WTC11 (cell line): ENCODE measurements at regions not wholly inside any gene's neighbourhood (a gene's known extent, or its start where the extent isn't known, plus 50 kb on each side); places are given as distances from the start of the nearest gene placed in this dataset.
A peak's percentile ranks its signal among the peaks of the same experiment; 100 is the strongest.

ENCODE experiments used
- ATAC-seq: fragments of 200-7000 bp; cut with Tn5 transposase; 2 replicates; pipeline ENCODE4 v1.10.0; 2021; ENCODE audit warnings: mild to moderate bottlenecking, moderate library complexity
- CTCF ChIA-PET: fragments of 300-600 bp; sonication (Branson Sonifier 250); formaldehyde crosslinking; loops from one replicate; lab custom pipeline; 2021; ENCODE audit warnings: antibody characterized with exemption; lab: Charles Lee
- POLR2A ChIA-PET: fragments of 350-600 bp; sonication (Branson Sonifier 250); formaldehyde crosslinking; loops from one replicate; lab custom pipeline; 2021; ENCODE audit warnings: antibody characterized with exemption; lab: Charles Lee
- DNase-seq: peaks from one replicate; pipeline ENCODE4 v3.0.0; 2021; ENCODE audit warnings: low spot score
- H3K27ac Mint-ChIP-seq: 2 replicates; pipeline ENCODE4 v1.8.0; 2021; ENCODE audit warnings: mixed read lengths
- H3K27me3 Mint-ChIP-seq: 2 replicates; pipeline ENCODE4 v1.8.0; 2021; ENCODE audit warnings: low read depth, mild to moderate bottlenecking, moderate library complexity, mixed read lengths
- H3K36me3 Mint-ChIP-seq: 2 replicates; pipeline ENCODE4 v1.8.0; 2021; ENCODE audit warnings: mixed read lengths
- H3K4me1 Mint-ChIP-seq: 2 replicates; pipeline ENCODE4 v1.8.0; 2022; ENCODE audit warnings: mixed read lengths
- H3K4me3 Mint-ChIP-seq: 2 replicates; pipeline ENCODE4 v1.8.0; 2021; ENCODE audit warnings: mild to moderate bottlenecking, moderate library complexity, mixed read lengths
- H3K9me3 Mint-ChIP-seq: 2 replicates; pipeline ENCODE4 v1.8.0; 2021; ENCODE audit warnings: mixed read lengths
- AFF4 ChIP-seq: sonication (generic); formaldehyde crosslinking; IDR thresholded peaks from 2 replicates; pipeline ENCODE4 v1.8.1; 2023; ENCODE audit warnings: mild to moderate bottlenecking, missing genetic modification reagents, borderline replicate concordance
- E2F4 ChIP-seq: sonication (generic); formaldehyde crosslinking; IDR thresholded peaks from 2 replicates; pipeline ENCODE4 v1.8.1; 2022; ENCODE audit warnings: low read depth, mild to moderate bottlenecking, moderate library complexity, missing genetic modification reagents, borderline replicate concordance
- E2F5 ChIP-seq: sonication (generic); formaldehyde crosslinking; IDR thresholded peaks from 2 replicates; pipeline ENCODE4 v1.8.1; 2022; ENCODE audit warnings: mild to moderate bottlenecking, moderate library complexity, missing genetic modification reagents
- ELF4 ChIP-seq: sonication (generic); formaldehyde crosslinking; IDR thresholded peaks from 2 replicates; pipeline ENCODE4 v1.8.1; 2022; ENCODE audit warnings: low read depth, mild to moderate bottlenecking, moderate library complexity, missing genetic modification reagents
- FOXP4 ChIP-seq: sonication (generic); formaldehyde crosslinking; IDR thresholded peaks from 2 replicates; pipeline ENCODE4 v1.8.0; 2022; ENCODE audit warnings: mild to moderate bottlenecking, missing genetic modification reagents
- MYBL2 ChIP-seq: sonication (generic); formaldehyde crosslinking; IDR thresholded peaks from 2 replicates; pipeline ENCODE4 v1.8.1; 2023; ENCODE audit warnings: mild to moderate bottlenecking, moderate library complexity, missing genetic modification reagents
- NR1H2 ChIP-seq: sonication (generic); formaldehyde crosslinking; IDR thresholded peaks from 2 replicates; pipeline ENCODE4 v1.9.0; 2021; ENCODE audit warnings: mild to moderate bottlenecking, moderate library complexity, missing genetic modification reagents
- NR3C1 ChIP-seq: sonication (generic); formaldehyde crosslinking; conservative IDR thresholded peaks from 2 replicates; pipeline ENCODE4 v1.8.1; 2023; ENCODE audit warnings: low read depth, mild to moderate bottlenecking, missing genetic modification reagents
- PREB ChIP-seq: sonication (generic); formaldehyde crosslinking; IDR thresholded peaks from 2 replicates; pipeline ENCODE4 v1.8.1; 2022; ENCODE audit warnings: mild to moderate bottlenecking, missing genetic modification reagents, moderate library complexity, borderline replicate concordance
- PRRX2 ChIP-seq: fragments of 250-450 bp; sonication (Bioruptor Pico); IDR thresholded peaks from 2 replicates; pipeline ENCODE4 v1.8.0; 2021; ENCODE audit warnings: mild to moderate bottlenecking
- SMAD3 ChIP-seq: sonication (generic); formaldehyde crosslinking; IDR thresholded peaks from 2 replicates; pipeline ENCODE4 v1.8.0; 2022; ENCODE audit warnings: missing genetic modification reagents, mild to moderate bottlenecking, borderline replicate concordance
- SOX15 ChIP-seq: fragments of 250-450 bp; sonication (Bioruptor Pico); IDR thresholded peaks from 2 replicates; pipeline ENCODE4 v1.9.0; 2021; ENCODE audit warnings: mild to moderate bottlenecking
- TCF7 ChIP-seq: sonication (generic); formaldehyde crosslinking; IDR thresholded peaks from 2 replicates; pipeline ENCODE4 v1.8.0; 2022; ENCODE audit warnings: mild to moderate bottlenecking, low read depth, missing genetic modification reagents, moderate library complexity
- TP53 ChIP-seq: sonication (generic); formaldehyde crosslinking; IDR thresholded peaks from 2 replicates; pipeline ENCODE4 v1.8.1; 2023; ENCODE audit warnings: mild to moderate bottlenecking, missing genetic modification reagents
- ZNF138 ChIP-seq: sonication (generic); formaldehyde crosslinking; conservative IDR thresholded peaks from 2 replicates; pipeline ENCODE4 v1.8.1; 2022; ENCODE audit warnings: mild to moderate bottlenecking, moderate library complexity, missing genetic modification reagents
- ZNF263 ChIP-seq: sonication (generic); formaldehyde crosslinking; IDR thresholded peaks from 2 replicates; pipeline ENCODE4 v1.8.1; 2022; ENCODE audit warnings: low read depth, mild to moderate bottlenecking, moderate library complexity, missing genetic modification reagents
- ZNF281 ChIP-seq: sonication (generic); formaldehyde crosslinking; IDR thresholded peaks from 2 replicates; pipeline ENCODE4 v1.8.0; 2023; ENCODE audit warnings: mild to moderate bottlenecking, missing genetic modification reagents
- ZNF425 ChIP-seq: fragments of 250-450 bp; sonication (Bioruptor Pico); conservative IDR thresholded peaks from 2 replicates; pipeline ENCODE4 v1.9.0; 2021; ENCODE audit warnings: mild to moderate bottlenecking
- ZNF671 ChIP-seq: fragments of 250-450 bp; sonication (Bioruptor Pico); IDR thresholded peaks from 2 replicates; pipeline ENCODE4 v1.8.0; 2021; ENCODE audit warnings: mild to moderate bottlenecking
- ZSCAN18 ChIP-seq: fragments of 250-450 bp; sonication (Bioruptor Pico); IDR thresholded peaks from 2 replicates; pipeline ENCODE4 v2.1.2; 2022; ENCODE audit warnings: mild to moderate bottlenecking, moderate library complexity

GRCh38 chr16:76222853-76223252 lies 54.3 kb upstream of the CNTNAP4 start:
- H3K4me1 Mint-ChIP-seq, result peaks cover 15% of the 10 kb centered on the region
- H3K27ac Mint-ChIP-seq, result no peak overlapping the region
- DNase-seq (no peak), ATAC-seq (peak; percentile 56)
- CTCF ChIA-PET, result no interaction called here
- H3K4me3 Mint-ChIP-seq, result no peak overlapping the region
- POLR2A ChIA-PET, result no interaction called here
- TF ChIP-seq SMAD3 (CRISPR knock-in tag) (no peak), FOXP4 (CRISPR knock-in tag) (no peak), ELF4 (CRISPR knock-in tag) (no peak), NR3C1 (CRISPR knock-in tag) (no peak), E2F5 (CRISPR knock-in tag) (no peak), ZNF671 (CRISPR knock-in tag) (no peak), ZSCAN18 (CRISPR knock-in tag) (no peak), TP53 (CRISPR knock-in tag) (no peak), PRRX2 (no peak), ZNF425 (no peak), NR1H2 (CRISPR knock-in tag) (no peak)
- H3K27me3 Mint-ChIP-seq, result peaks cover 94% of the 10 kb centered on the region
- H3K9me3 Mint-ChIP-seq, result peaks cover 28% of the 10 kb centered on the region
- H3K36me3 Mint-ChIP-seq, result peaks cover 19% of the 10 kb centered on the region

- Mint-ChIP-seq H3K4me3 (no peak overlapping the region), H3K9me3 (peaks cover 49% of the 10 kb centered on the region), H3K4me1 (peaks cover 15% of the 10 kb centered on the region), H3K27ac (no peak overlapping the region), H3K36me3 (peaks cover 19% of the 10 kb centered on the region), H3K27me3 (peaks cover 91% of the 10 kb centered on the region)
- ChIA-PET POLR2A (no interaction called here), CTCF (no interaction called here)
- no peak for DNase-seq
- no peak for ATAC-seq
- TF ChIP-seq E2F4 (CRISPR knock-in tag) (no peak), MYBL2 (CRISPR knock-in tag) (no peak), SOX15 (no peak), AFF4 (CRISPR knock-in tag) (no peak), TCF7 (no peak), ZNF671 (CRISPR knock-in tag) (no peak), ZNF263 (no peak), NR1H2 (CRISPR knock-in tag) (no peak), ZNF138 (CRISPR knock-in tag) (no peak), PREB (CRISPR knock-in tag) (no peak), ZNF281 (no peak)
Observed at GRCh38 chr16:76226011-76226410, 51.2 kb upstream of the CNTNAP4 start.
